Endothelial cell (in vitro differentiated cells): ENCODE measurements at regions not wholly inside any gene's neighbourhood (a gene's known extent, or its start where the extent isn't known, plus 50 kb on each side); places are given as distances from the start of the nearest gene placed in this dataset.

Source experiments
- DNase-seq: peaks from one replicate; pipeline ENCODE4 v3.0.0; 2021; ENCODE audit warnings: low spot score
- H3K27ac Mint-ChIP-seq: one replicate; pipeline ENCODE4 v1.8.0; 2021; ENCODE audit warnings: mixed read lengths, inconsistent platforms; ENCODE audit not compliant: unreplicated experiment
- H3K27me3 Mint-ChIP-seq: one replicate; pipeline ENCODE4 v1.8.0; 2021; ENCODE audit warnings: mild to moderate bottlenecking, moderate library complexity, mixed read lengths, inconsistent platforms; ENCODE audit not compliant: unreplicated experiment
- H3K36me3 Mint-ChIP-seq: one replicate; pipeline ENCODE4 v1.8.0; 2021; ENCODE audit warnings: mild to moderate bottlenecking, low read depth, mixed read lengths, inconsistent platforms; ENCODE audit not compliant: unreplicated experiment
- H3K4me1 Mint-ChIP-seq: one replicate; pipeline ENCODE4 v1.8.0; 2021; ENCODE audit warnings: mild to moderate bottlenecking, mixed read lengths, inconsistent platforms; ENCODE audit not compliant: unreplicated experiment
- H3K4me3 Mint-ChIP-seq: one replicate; pipeline ENCODE4 v1.8.0; 2021; ENCODE audit warnings: mild to moderate bottlenecking, mixed read lengths, inconsistent platforms; ENCODE audit not compliant: unreplicated experiment
- H3K9me3 Mint-ChIP-seq: one replicate; pipeline ENCODE4 v1.8.0; 2021; ENCODE audit warnings: mixed read lengths, inconsistent platforms; ENCODE audit not compliant: unreplicated experiment
- CTCF ChIP-seq: fragments of 200-600 bp; sonication (generic); IDR thresholded peaks from one replicate; pipeline ENCODE4 v1.5.0; 2021; ENCODE audit warnings: antibody characterized with exemption; ENCODE audit not compliant: unreplicated experiment

GRCh38 chr17:36683387-36683786 lies 82.0 kb downstream of the MRM1 start:
- H3K27me3 Mint-ChIP-seq, result peaks cover 2% of the 10 kb centered on the region
- no peak for DNase-seq
- H3K4me3 Mint-ChIP-seq, result no peak overlapping the region
- no peak overlapping the region for H3K27ac Mint-ChIP-seq
- peaks cover 6% of the 10 kb centered on the region for H3K4me1 Mint-ChIP-seq
- H3K9me3 Mint-ChIP-seq, result no peaks in the 10 kb centered on the region
- TF ChIP-seq CTCF, result no peak
- H3K36me3 Mint-ChIP-seq, result no peaks in the 10 kb centered on the region

- no peak overlapping the region for H3K27ac Mint-ChIP-seq
- H3K4me1 Mint-ChIP-seq, result peaks cover 6% of the 10 kb centered on the region
- H3K9me3 Mint-ChIP-seq, result no peaks in the 10 kb centered on the region
- no peak for TF ChIP-seq CTCF
- DNase-seq, result no peak
- no peak overlapping the region for H3K4me3 Mint-ChIP-seq
- no peaks in the 10 kb centered on the region for H3K36me3 Mint-ChIP-seq
- peaks cover 2% of the 10 kb centered on the region for H3K27me3 Mint-ChIP-seq
Measured at GRCh38 chr17:36684134-36684533, 82.8 kb downstream of the MRM1 start.

- no peaks in the 10 kb centered on the region for H3K4me1 Mint-ChIP-seq
- no peak overlapping the region for H3K4me3 Mint-ChIP-seq
Measured at GRCh38 chr17:36686123-36686669, 84.8 kb downstream of the MRM1 start.

GRCh38 chr17:36687736-36688135 lies 86.4 kb downstream of the MRM1 start:
- Mint-ChIP-seq H3K27ac (no peak overlapping the region), H3K4me1 (no peaks in the 10 kb centered on the region), H3K9me3 (no peaks in the 10 kb centered on the region), H3K36me3 (no peaks in the 10 kb centered on the region), H3K27me3 (peaks cover 2% of the 10 kb centered on the region), H3K4me3 (no peak overlapping the region)
- no peak for DNase-seq
- no peak for TF ChIP-seq CTCF

More at GRCh38 chr17:36686123-36686669, 84.8 kb downstream of the MRM1 start:
- Mint-ChIP-seq H3K36me3 (no peaks in the 10 kb centered on the region), H3K27ac (no peak overlapping the region), H3K27me3 (peaks cover 2% of the 10 kb centered on the region), H3K9me3 (no peaks in the 10 kb centered on the region)
- DNase-seq, result no peak
- no peak for TF ChIP-seq CTCF

- TF ChIP-seq CTCF, result no peak
- Mint-ChIP-seq H3K9me3 (no peaks in the 10 kb centered on the region), H3K27ac (no peak overlapping the region), H3K27me3 (peaks cover 2% of the 10 kb centered on the region), H3K4me3 (no peak overlapping the region), H3K4me1 (no peaks in the 10 kb centered on the region), H3K36me3 (no peaks in the 10 kb centered on the region)
- DNase-seq, result no peak
Measured at GRCh38 chr17:36689089-36689667, 87.8 kb downstream of the MRM1 start.
